HFF-Myc (cell line): ENCODE measurements at regions not wholly inside any gene's neighbourhood (a gene's known extent, or its start where the extent isn't known, plus 50 kb on each side); places are given as distances from the start of the nearest gene placed in this dataset.

Experiments used
- DNase-seq: peaks from one replicate; pipeline ENCODE4 v3.0.0-alpha.2; 2011; ENCODE audit warnings: low read depth; ENCODE audit errors: extremely low read depth
- H3K4me3 ChIP-seq: replicated peaks from 2 replicates; pipeline ENCODE4 v1.5.1; 2011; ENCODE audit warnings: low read depth, mild to moderate bottlenecking, control low read depth, low read length
- CTCF ChIP-seq: IDR thresholded peaks from 2 replicates; pipeline ENCODE4 v1.5.1; 2012; ENCODE audit warnings: mild to moderate bottlenecking, low read depth, low read length, control low read depth; ENCODE audit errors: missing control alignments

GRCh38 chr2:59395119-59395518 lies 1154.0 kb upstream of the FANCL start:
- DNase-seq: no peak
- H3K4me3 ChIP-seq: no peak overlapping the region
- no peak for TF ChIP-seq CTCF

- no peak overlapping the region for H3K4me3 ChIP-seq
- TF ChIP-seq CTCF: no peak
- no peak for DNase-seq
Observed at GRCh38 chr2:59391896-59392295, 1150.8 kb upstream of the FANCL start.

GRCh38 chr2:59390581-59390980 lies 1149.5 kb upstream of the FANCL start:
- no peak for TF ChIP-seq CTCF
- DNase-seq: no peak
- no peak overlapping the region for H3K4me3 ChIP-seq

- DNase-seq: no peak
- TF ChIP-seq CTCF: no peak
- H3K4me3 ChIP-seq: no peak overlapping the region
Observed at GRCh38 chr2:59389240-59389639, 1148.1 kb upstream of the FANCL start.

- no peak for DNase-seq
- no peak overlapping the region for H3K4me3 ChIP-seq
- no peak for TF ChIP-seq CTCF
Observed at GRCh38 chr2:59385971-59386370, 1144.8 kb upstream of the FANCL start.

- H3K4me3 ChIP-seq: no peak overlapping the region
- no peak for TF ChIP-seq CTCF
- no peak for DNase-seq
Observed at GRCh38 chr2:59383473-59383872, 1142.3 kb upstream of the FANCL start.

- TF ChIP-seq CTCF: no peak
- no peak for DNase-seq
- H3K4me3 ChIP-seq: no peak overlapping the region
Observed at GRCh38 chr2:59378127-59378526, 1137.0 kb upstream of the FANCL start.
